SK-N-SH treated with all-trans-retinoic acid at 6 μM for 48 hours (cell line): ENCODE measurements at regions not wholly inside any gene's neighbourhood (a gene's known extent, or its start where the extent isn't known, plus 50 kb on each side); places are given as distances from the start of the nearest gene placed in this dataset.

Experiments used
- ATAC-seq: fragments of 200-7000 bp; cut with Tn5 transposase; 3 replicates; pipeline ENCODE4 v1.9.1; 2020; ENCODE audit warnings: mild to moderate bottlenecking, moderate library complexity
- BACH2 ChIP-seq: fragments of 250-450 bp; sonication (Bioruptor Pico); IDR thresholded peaks from 2 replicates; pipeline ENCODE4 v1.9.0; 2021; ENCODE audit warnings: mild to moderate bottlenecking, borderline replicate concordance
- CSDC2 ChIP-seq: fragments of 250-450 bp; sonication (Bioruptor Pico); IDR thresholded peaks from 2 replicates; pipeline ENCODE4 v1.5.0; 2020; ENCODE audit warnings: mild to moderate bottlenecking, moderate library complexity
- ESRRG ChIP-seq: fragments of 250-450 bp; sonication (Bioruptor Pico); IDR thresholded peaks from 2 replicates; pipeline ENCODE4 v1.6.1; 2021; ENCODE audit warnings: mild to moderate bottlenecking
- GLIS3 ChIP-seq: fragments of 250-450 bp; sonication (Bioruptor Pico); IDR thresholded peaks from 2 replicates; pipeline ENCODE4 v1.5.0; 2020; ENCODE audit warnings: mild to moderate bottlenecking, moderate library complexity
- OSR1 ChIP-seq: fragments of 250-450 bp; sonication (Bioruptor Pico); IDR thresholded peaks from 2 replicates; pipeline ENCODE4 v1.8.0; 2022; ENCODE audit warnings: moderate library complexity, mild to moderate bottlenecking, inconsistent platforms
- POU6F1 ChIP-seq: fragments of 250-450 bp; sonication (Bioruptor Pico); IDR thresholded peaks from 2 replicates; pipeline ENCODE4 v1.8.0; 2021; ENCODE audit warnings: low read depth, mild to moderate bottlenecking, moderate library complexity, borderline replicate concordance
- PPARA ChIP-seq: fragments of 250-450 bp; sonication (Bioruptor Pico); IDR thresholded peaks from 2 replicates; pipeline ENCODE4 v1.5.0; 2020; ENCODE audit warnings: mild to moderate bottlenecking, borderline replicate concordance
- RARB ChIP-seq: fragments of 250-450 bp; sonication (Bioruptor Pico); IDR thresholded peaks from 2 replicates; pipeline ENCODE4 v1.8.0; 2021; ENCODE audit warnings: mild to moderate bottlenecking, moderate library complexity
- SNAI2 ChIP-seq: fragments of 250-450 bp; sonication (Bioruptor Pico); IDR thresholded peaks from 2 replicates; pipeline ENCODE4 v1.5.0; 2020; ENCODE audit warnings: mild to moderate bottlenecking, moderate library complexity
- TCF4 ChIP-seq: fragments of 250-450 bp; sonication (Bioruptor Pico); IDR thresholded peaks from 2 replicates; pipeline ENCODE4 v1.8.0; 2021; ENCODE audit warnings: mild to moderate bottlenecking, moderate library complexity, borderline replicate concordance
- TOX ChIP-seq: fragments of 250-450 bp; sonication (Bioruptor Pico); IDR thresholded peaks from 2 replicates; pipeline ENCODE4 v1.8.0; 2021; ENCODE audit warnings: mild to moderate bottlenecking, moderate library complexity, borderline replicate concordance
- ZC3H10 ChIP-seq: fragments of 250-450 bp; sonication (Bioruptor Pico); IDR thresholded peaks from 2 replicates; pipeline ENCODE4 v1.5.1; 2021; ENCODE audit warnings: mild to moderate bottlenecking, moderate library complexity
- ZFP3 ChIP-seq: fragments of 250-450 bp; sonication (Bioruptor Pico); IDR thresholded peaks from 2 replicates; pipeline ENCODE4 v1.5.0; 2020; ENCODE audit warnings: mild to moderate bottlenecking, moderate library complexity
- ZFP30 ChIP-seq: fragments of 450-650 bp; formaldehyde crosslinking; IDR thresholded peaks from 2 replicates; pipeline ENCODE4 v1.5.0; 2022; ENCODE audit warnings: mild to moderate bottlenecking, moderate library complexity
- ZNF565 ChIP-seq: fragments of 450-650 bp; formaldehyde crosslinking; conservative IDR thresholded peaks from 2 replicates; pipeline ENCODE4 v1.5.0; 2020; ENCODE audit warnings: low read depth, mild to moderate bottlenecking, moderate library complexity
- ZNF70 ChIP-seq: fragments of 450-650 bp; formaldehyde crosslinking; IDR thresholded peaks from 2 replicates; pipeline ENCODE4 v1.5.0; 2020; ENCODE audit warnings: mild to moderate bottlenecking, moderate library complexity
- ZNF8 ChIP-seq: fragments of 450-650 bp; formaldehyde crosslinking; IDR thresholded peaks from 2 replicates; pipeline ENCODE4 v1.5.0; 2020; ENCODE audit warnings: mild to moderate bottlenecking, moderate library complexity
- TF ChIP-seq, protein P1 (sequence below): fragments of 250-450 bp; sonication (Bioruptor Pico); IDR thresholded peaks from 2 replicates; pipeline ENCODE4 v1.5.1; 2021; ENCODE audit warnings: mild to moderate bottlenecking, moderate library complexity
- TF ChIP-seq, protein P2 (sequence below): fragments of 250-450 bp; sonication (Bioruptor Pico); IDR thresholded peaks from 2 replicates; pipeline ENCODE4 v1.5.1; 2020; ENCODE audit warnings: low read depth, mild to moderate bottlenecking, moderate library complexity
- TF ChIP-seq, protein P3 (sequence below): fragments of 250-450 bp; sonication (Bioruptor Pico); IDR thresholded peaks from 2 replicates; pipeline ENCODE4 v1.5.0; 2020; ENCODE audit warnings: mild to moderate bottlenecking, moderate library complexity

- no peak for ATAC-seq
- no peak for TF ChIP-seq POU6F1 (CRISPR knock-in tag)
- TF ChIP-seq, protein P1, sequence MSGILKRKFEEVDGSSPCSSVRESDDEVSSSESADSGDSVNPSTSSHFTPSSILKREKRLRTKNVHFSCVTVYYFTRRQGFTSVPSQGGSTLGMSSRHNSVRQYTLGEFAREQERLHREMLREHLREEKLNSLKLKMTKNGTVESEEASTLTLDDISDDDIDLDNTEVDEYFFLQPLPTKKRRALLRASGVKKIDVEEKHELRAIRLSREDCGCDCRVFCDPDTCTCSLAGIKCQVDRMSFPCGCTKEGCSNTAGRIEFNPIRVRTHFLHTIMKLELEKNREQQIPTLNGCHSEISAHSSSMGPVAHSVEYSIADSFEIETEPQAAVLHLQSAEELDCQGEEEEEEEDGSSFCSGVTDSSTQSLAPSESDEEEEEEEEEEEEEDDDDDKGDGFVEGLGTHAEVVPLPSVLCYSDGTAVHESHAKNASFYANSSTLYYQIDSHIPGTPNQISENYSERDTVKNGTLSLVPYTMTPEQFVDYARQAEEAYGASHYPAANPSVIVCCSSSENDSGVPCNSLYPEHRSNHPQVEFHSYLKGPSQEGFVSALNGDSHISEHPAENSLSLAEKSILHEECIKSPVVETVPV (CRISPR knock-in tag) = no peak
- no peak for TF ChIP-seq CSDC2
- TF ChIP-seq ZNF8 (CRISPR knock-in tag) = no peak
- TF ChIP-seq TCF4 (CRISPR knock-in tag) = no peak
- TF ChIP-seq ZNF565 (CRISPR knock-in tag) = no peak
- TF ChIP-seq, protein P2, sequence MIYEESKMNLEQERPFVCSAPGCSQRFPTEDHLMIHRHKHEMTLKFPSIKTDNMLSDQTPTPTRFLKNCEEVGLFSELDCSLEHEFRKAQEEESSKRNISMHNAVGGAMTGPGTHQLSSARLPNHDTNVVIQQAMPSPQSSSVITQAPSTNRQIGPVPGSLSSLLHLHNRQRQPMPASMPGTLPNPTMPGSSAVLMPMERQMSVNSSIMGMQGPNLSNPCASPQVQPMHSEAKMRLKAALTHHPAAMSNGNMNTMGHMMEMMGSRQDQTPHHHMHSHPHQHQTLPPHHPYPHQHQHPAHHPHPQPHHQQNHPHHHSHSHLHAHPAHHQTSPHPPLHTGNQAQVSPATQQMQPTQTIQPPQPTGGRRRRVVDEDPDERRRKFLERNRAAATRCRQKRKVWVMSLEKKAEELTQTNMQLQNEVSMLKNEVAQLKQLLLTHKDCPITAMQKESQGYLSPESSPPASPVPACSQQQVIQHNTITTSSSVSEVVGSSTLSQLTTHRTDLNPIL (CRISPR knock-in tag) = no peak
- TF ChIP-seq OSR1 = no peak
- TF ChIP-seq, protein P3, sequence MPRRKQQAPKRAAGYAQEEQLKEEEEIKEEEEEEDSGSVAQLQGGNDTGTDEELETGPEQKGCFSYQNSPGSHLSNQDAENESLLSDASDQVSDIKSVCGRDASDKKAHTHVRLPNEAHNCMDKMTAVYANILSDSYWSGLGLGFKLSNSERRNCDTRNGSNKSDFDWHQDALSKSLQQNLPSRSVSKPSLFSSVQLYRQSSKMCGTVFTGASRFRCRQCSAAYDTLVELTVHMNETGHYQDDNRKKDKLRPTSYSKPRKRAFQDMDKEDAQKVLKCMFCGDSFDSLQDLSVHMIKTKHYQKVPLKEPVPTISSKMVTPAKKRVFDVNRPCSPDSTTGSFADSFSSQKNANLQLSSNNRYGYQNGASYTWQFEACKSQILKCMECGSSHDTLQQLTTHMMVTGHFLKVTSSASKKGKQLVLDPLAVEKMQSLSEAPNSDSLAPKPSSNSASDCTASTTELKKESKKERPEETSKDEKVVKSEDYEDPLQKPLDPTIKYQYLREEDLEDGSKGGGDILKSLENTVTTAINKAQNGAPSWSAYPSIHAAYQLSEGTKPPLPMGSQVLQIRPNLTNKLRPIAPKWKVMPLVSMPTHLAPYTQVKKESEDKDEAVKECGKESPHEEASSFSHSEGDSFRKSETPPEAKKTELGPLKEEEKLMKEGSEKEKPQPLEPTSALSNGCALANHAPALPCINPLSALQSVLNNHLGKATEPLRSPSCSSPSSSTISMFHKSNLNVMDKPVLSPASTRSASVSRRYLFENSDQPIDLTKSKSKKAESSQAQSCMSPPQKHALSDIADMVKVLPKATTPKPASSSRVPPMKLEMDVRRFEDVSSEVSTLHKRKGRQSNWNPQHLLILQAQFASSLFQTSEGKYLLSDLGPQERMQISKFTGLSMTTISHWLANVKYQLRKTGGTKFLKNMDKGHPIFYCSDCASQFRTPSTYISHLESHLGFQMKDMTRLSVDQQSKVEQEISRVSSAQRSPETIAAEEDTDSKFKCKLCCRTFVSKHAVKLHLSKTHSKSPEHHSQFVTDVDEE (CRISPR knock-in tag) = no peak
- TF ChIP-seq PPARA = no peak
- no peak for TF ChIP-seq RARB (CRISPR knock-in tag)
- no peak for TF ChIP-seq BACH2 (CRISPR knock-in tag)
- TF ChIP-seq ZFP3 (CRISPR knock-in tag) = no peak
- no peak for TF ChIP-seq SNAI2 (CRISPR knock-in tag)
Measured at GRCh38 chr10:117905404-117905803, 141.3 kb downstream of the RAB11FIP2 start.

- no peak for ATAC-seq
- TF ChIP-seq PPARA (no peak), OSR1 (no peak), ZFP30 (CRISPR knock-in tag) (no peak)
- TF ChIP-seq, protein P2 (CRISPR knock-in tag) = no peak
Measured at GRCh38 chr10:117911684-117912083, 135.1 kb downstream of the RAB11FIP2 start.

DNA sequence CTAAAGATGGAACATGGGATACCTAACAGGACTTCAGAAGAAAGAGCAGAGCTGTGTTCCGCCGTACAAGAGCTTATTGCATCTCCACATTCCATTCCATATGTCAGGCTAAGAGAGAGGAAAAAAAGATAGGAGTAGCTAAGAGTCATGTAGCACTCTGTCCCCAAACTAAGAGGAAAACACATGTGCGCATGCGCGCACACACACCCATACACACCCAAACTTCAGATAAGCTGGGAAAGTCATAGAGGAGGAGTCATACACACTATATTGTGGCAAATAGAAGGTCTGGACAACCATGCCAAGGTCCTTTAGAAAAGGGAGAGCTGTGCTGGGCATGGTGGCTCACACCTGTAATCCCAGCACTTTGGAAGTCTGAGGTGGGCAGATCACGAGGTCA, 132.4 kb downstream of the RAB11FIP2 start:
- ATAC-seq = no peak
- TF ChIP-seq ZNF70 (CRISPR knock-in tag) = no peak
- TF ChIP-seq OSR1 = no peak
- TF ChIP-seq, protein P2 (CRISPR knock-in tag) = no peak
- no peak for TF ChIP-seq TOX (CRISPR knock-in tag)

GRCh38 chr10:117920956-117921355, 125.8 kb downstream of the RAB11FIP2 start:
- no peak for ATAC-seq
- TF ChIP-seq GLIS3 (CRISPR knock-in tag) (no peak), TOX (CRISPR knock-in tag) (no peak), OSR1 (no peak), ZC3H10 (CRISPR knock-in tag) (no peak), PPARA (no peak), ZNF70 (CRISPR knock-in tag) (no peak), ESRRG (CRISPR knock-in tag) (no peak), SNAI2 (CRISPR knock-in tag) (no peak)
- TF ChIP-seq, protein P1 (CRISPR knock-in tag) = no peak
- TF ChIP-seq, protein P3 (CRISPR knock-in tag) = no peak
